ENCODE measurements at regions not wholly inside any gene's neighbourhood (a gene's known extent, or its start where the extent isn't known, plus 50 kb on each side); places are given as distances from the start of the nearest gene placed in this dataset.

- TF ChIP-seq CTCF (IDR thresholded peaks at IDR 0.05; ENCODE audit: low read length) (peak; percentile 95), EZH2 (IDR thresholded peaks at IDR 0.05; ENCODE audit: borderline replicate concordance, low read length) (no peak)
These were observed 168.6 kb downstream of the SS18 start for GRCh38 chr18:25921677-25922421.

Data from OCI-LY1 (cell line).